Activated CD8-positive, alpha-beta memory T cell treated with anti-CD3 and anti-CD28 coated beads for 48 hours (primary cell): ENCODE measurements at regions not wholly inside any gene's neighbourhood (a gene's known extent, or its start where the extent isn't known, plus 50 kb on each side); places are given as distances from the start of the nearest gene placed in this dataset.

Experiments
- DNase-seq, 3 experiments: peaks; one replicate each; pipeline ENCODE4 v3.0.0-alpha.2; 2020; ENCODE audit warnings: low read depth in 2 of 3, low spot score in 2 of 3

GRCh38 chr6:6886171-6886885 lies 221.4 kb upstream of the RREB1 start:
- DNase-seq = no peak

GRCh38 chr6:6886886-6887285 lies 220.9 kb upstream of the RREB1 start:
- no peak for DNase-seq

- no peak for DNase-seq
Measured at GRCh38 chr6:6889601-6890000, 218.2 kb upstream of the RREB1 start.

GRCh38 chr6:6890400-6890858 lies 217.3 kb upstream of the RREB1 start:
- no peak for DNase-seq

- no peak for DNase-seq
Measured at GRCh38 chr6:6891125-6891721, 216.5 kb upstream of the RREB1 start.

- no peak for DNase-seq
Measured at GRCh38 chr6:6891949-6892461, 215.8 kb upstream of the RREB1 start.

- no peak for DNase-seq
Measured at GRCh38 chr6:6892744-6893583, 214.8 kb upstream of the RREB1 start.

GRCh38 chr6:6893701-6894100 lies 214.1 kb upstream of the RREB1 start:
- DNase-seq = no peak

GRCh38 chr6:6895929-6896328 lies 211.8 kb upstream of the RREB1 start:
- DNase-seq = no peak

- DNase-seq = no peak
Measured at GRCh38 chr6:6897140-6897539, 210.6 kb upstream of the RREB1 start.

GRCh38 chr6:6900569-6901204 lies 207.1 kb upstream of the RREB1 start:
- no peak for DNase-seq

GRCh38 chr6:6901205-6901719 lies 206.5 kb upstream of the RREB1 start:
- DNase-seq = no peak

GRCh38 chr6:6901945-6902344 lies 205.8 kb upstream of the RREB1 start:
- DNase-seq = no peak

GRCh38 chr6:6905961-6906518 lies 201.7 kb upstream of the RREB1 start:
- no peak for DNase-seq

- no peak for DNase-seq
Measured at GRCh38 chr6:6906570-6907213, 201.1 kb upstream of the RREB1 start.

- DNase-seq = no peak
Measured at GRCh38 chr6:6907286-6907685, 200.5 kb upstream of the RREB1 start.

GRCh38 chr6:6908121-6908520 lies 199.6 kb upstream of the RREB1 start:
- DNase-seq = no peak

GRCh38 chr6:6909111-6909510 lies 198.7 kb upstream of the RREB1 start:
- no peak for DNase-seq

- DNase-seq = no peak
Measured at GRCh38 chr6:6910734-6911295, 196.9 kb upstream of the RREB1 start.

GRCh38 chr6:6911391-6911790 lies 196.4 kb upstream of the RREB1 start:
- DNase-seq = no peak
